Endothelial cell of umbilical vein (primary cell): ENCODE measurements at regions not wholly inside any gene's neighbourhood (a gene's known extent, or its start where the extent isn't known, plus 50 kb on each side); places are given as distances from the start of the nearest gene placed in this dataset.

Experiments used
- BruUV-seq: library from RNA; stranded (reverse); fragments of 400-500 nt; replicated peaks from 2 replicates; lab custom pipeline; 2021; lab: Mats Ljungman, UMichigan
- CTCF ChIA-PET: fragments of 300-600, 350-600 bp; sonication (Branson Sonifier 250); formaldehyde crosslinking; loops from one replicate; lab custom pipeline; 2021; ENCODE audit warnings: antibody characterized with exemption, inconsistent platforms; lab: Charles Lee
- POLR2A ChIA-PET: fragments of 300-600, 350-600 bp; sonication (Branson Sonifier 250); formaldehyde crosslinking; loops from one replicate; lab custom pipeline; 2021; ENCODE audit warnings: antibody characterized with exemption, inconsistent platforms; lab: Charles Lee
- DNase-seq: peaks from one replicate; pipeline ENCODE4 v3.0.0-alpha.2; 2011; ENCODE audit warnings: low read depth, low spot score
- FAIRE-seq: peaks from 2 replicates; lab custom pipeline; 2011; peaks lifted over from hg19 to GRCh38; lab: Jason Lieb, UNC
- H2AFZ ChIP-seq: 2 replicates; pipeline ENCODE4 v1.6.0; 2012; ENCODE audit warnings: low read depth, low read length, control low read depth, inconsistent platforms
- H3K27ac ChIP-seq: 2 replicates; pipeline ENCODE4 v1.5.1; 2011; ENCODE audit warnings: low read depth, mild to moderate bottlenecking, control low read depth, low read length, moderate library complexity; ENCODE audit not compliant: insufficient read depth
- H3K27me3 ChIP-seq, 2 experiments: 2 replicates each; pipeline versions ENCODE4 v1.6.0 to v1.6.1; 2011; ENCODE audit warnings: low read length in 2 of 2, mixed read lengths in 1 of 2; ENCODE audit not compliant: control insufficient read depth in 2 of 2, insufficient read depth in 2 of 2
- H3K36me3 ChIP-seq, 2 experiments: 2 replicates in 1 of 2; 3 replicates in 1 of 2; pipeline ENCODE4 v1.5.1; 2011; ENCODE audit warnings: low read length in 2 of 2, mild to moderate bottlenecking in 1 of 2, moderate library complexity in 1 of 2; ENCODE audit not compliant: control insufficient read depth in 2 of 2, insufficient read depth in 2 of 2; ENCODE audit errors: extremely low read depth in 1 of 2
- H3K4me1 ChIP-seq: 3 replicates; pipeline ENCODE4 v1.5.1; 2011; ENCODE audit warnings: mild to moderate bottlenecking, low read length; ENCODE audit not compliant: control insufficient read depth, insufficient read depth; ENCODE audit errors: extremely low read depth
- H3K4me2 ChIP-seq: 2 replicates; pipeline ENCODE4 v1.6.1; 2011; ENCODE audit warnings: low read length, control low read depth, mixed read lengths; ENCODE audit not compliant: insufficient read depth
- H3K4me3 ChIP-seq, 3 experiments: fragments of 200-600 bp in 1 of 3; sonication (generic), shearing (Covaris generic) in 1 of 3; replicated peaks in 1 of 3; 2 replicates each; pipeline ENCODE4 v1.5.1; 2011 to 2016; ENCODE audit warnings: control low read depth in 3 of 3, low read length in 3 of 3, mild to moderate bottlenecking in 2 of 3, inconsistent platforms in 1 of 3, low read depth in 1 of 3, moderate library complexity in 1 of 3; ENCODE audit not compliant: insufficient read depth in 1 of 3
- H3K79me2 ChIP-seq: 2 replicates; pipeline ENCODE4 v1.6.0; 2012; ENCODE audit warnings: low read length, inconsistent platforms; ENCODE audit not compliant: control insufficient read depth, insufficient read depth
- H3K9ac ChIP-seq: replicated peaks from 2 replicates; pipeline ENCODE3; 2011; ENCODE audit warnings: low read length, control low read depth; ENCODE audit not compliant: insufficient read depth; ENCODE audit errors: extremely low read depth
- H3K9me1 ChIP-seq: replicated peaks from 3 replicates; pipeline ENCODE4 v1.6.0; 2011; ENCODE audit warnings: mild to moderate bottlenecking, low read length; ENCODE audit not compliant: control insufficient read depth, insufficient read depth; ENCODE audit errors: extremely low read depth
- H3K9me3 ChIP-seq: replicated peaks from 2 replicates; pipeline ENCODE4 v1.5.1; 2012; ENCODE audit warnings: low read length, inconsistent platforms; ENCODE audit not compliant: control insufficient read depth, insufficient read depth
- H4K20me1 ChIP-seq: replicated peaks from 2 replicates; pipeline ENCODE3; 2011; ENCODE audit warnings: mild to moderate bottlenecking, low read length; ENCODE audit not compliant: control insufficient read depth, insufficient read depth; ENCODE audit errors: extremely low read depth
- EZH2 ChIP-seq: IDR thresholded peaks from 2 replicates; pipeline ENCODE4 v1.6.1; 2012; ENCODE audit warnings: borderline replicate concordance, low read depth, mild to moderate bottlenecking, moderate library complexity, low read length, inconsistent platforms; ENCODE audit not compliant: severe bottlenecking
- FOS ChIP-seq: IDR thresholded peaks from 2 replicates; pipeline ENCODE4 v1.6.1; 2011; ENCODE audit warnings: mild to moderate bottlenecking, low read length, moderate library complexity, borderline replicate concordance; ENCODE audit not compliant: insufficient read depth
- GATA2 ChIP-seq: IDR thresholded peaks from 2 replicates; pipeline ENCODE4 v1.7.0; 2011; ENCODE audit warnings: low read depth, mild to moderate bottlenecking, moderate library complexity, mixed read lengths, low read length; ENCODE audit not compliant: insufficient read length, insufficient read depth
- POLR2A ChIP-seq: IDR thresholded peaks from 2 replicates; pipeline ENCODE4 v1.6.1; 2012; ENCODE audit warnings: low read depth, mild to moderate bottlenecking, control low read depth, low read length
- POLR2AphosphoS5 ChIP-seq: IDR thresholded peaks from 2 replicates; pipeline ENCODE4 v1.6.1; 2012; ENCODE audit warnings: low read depth, mild to moderate bottlenecking, control low read depth, low read length, moderate library complexity; ENCODE audit not compliant: insufficient read depth
- dilution Hi-C: fragments of 300-500 bp; cut with MboI; formaldehyde crosslinking; loops from one replicate; pipeline ENCODE4 v1.15.0; 2019; ENCODE audit warnings: low sequenced_read_pairs; ENCODE audit not compliant: extremely low pct_ligation_motif_present
- intact Hi-C: fragments of 100-400 bp; cut with micrococcal nuclease; formaldehyde crosslinking; loops from one replicate; pipeline ENCODE4 v1.10.0; 2022
- TF ChIP-seq, protein P1 (sequence below), 2 donors: IDR thresholded peaks; 1 replicate in 1 of 2; 2 replicates in 1 of 2; pipeline ENCODE4 v1.5.1; 2011; ENCODE audit warnings: low read length in 2 of 2, mild to moderate bottlenecking in 2 of 2, moderate library complexity in 2 of 2, control low read depth in 1 of 2, inconsistent platforms in 1 of 2, low read depth in 1 of 2; ENCODE audit not compliant: insufficient read depth in 1 of 2; ENCODE audit errors: extremely low read depth in 1 of 2

DNA sequence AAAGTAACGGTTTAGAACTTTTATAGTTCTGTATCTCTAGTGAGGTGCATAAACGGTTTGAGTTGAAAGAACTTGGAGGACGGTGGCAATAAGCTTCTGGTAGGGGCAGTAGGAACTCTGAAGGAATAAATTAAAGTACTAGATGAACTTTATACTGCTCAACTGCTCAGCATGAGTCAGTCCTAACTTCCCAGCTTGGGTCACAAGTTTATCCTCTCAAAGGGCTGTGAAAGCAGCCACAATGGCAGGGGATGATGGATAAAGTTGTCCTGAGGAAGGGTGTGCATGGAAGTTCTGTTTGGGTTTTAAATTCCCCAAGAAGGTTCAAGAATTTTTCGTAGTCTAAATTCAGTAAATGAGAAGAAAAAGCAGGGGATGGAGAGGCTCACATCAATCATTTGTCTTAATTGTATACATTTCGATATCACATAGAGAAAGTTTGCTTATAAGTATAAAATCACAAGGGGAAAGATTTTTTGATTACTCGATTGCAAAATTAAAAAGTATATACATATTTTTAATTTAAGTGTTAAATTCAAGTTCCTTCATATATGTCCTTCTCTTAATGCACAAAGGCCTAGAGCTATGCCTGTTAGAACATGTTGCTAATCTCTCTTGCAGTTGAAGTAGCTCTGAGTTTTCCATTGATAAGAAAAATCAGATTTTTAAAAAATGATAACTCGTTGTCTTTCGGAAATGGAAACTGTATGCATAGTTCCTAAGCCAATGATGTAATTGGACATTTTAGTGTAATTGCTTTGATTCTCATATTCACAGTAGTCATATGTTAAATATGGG is 55.3 kb upstream of the JAG1 start:
- peak; percentile 67 for DNase-seq
- no peaks in the 10 kb centered on the region for H3K9me3 ChIP-seq
- no peaks in the 10 kb centered on the region for H4K20me1 ChIP-seq
- no peaks in the 10 kb centered on the region for H3K36me3 ChIP-seq
- H3K4me1 ChIP-seq = peaks cover 15% of the 10 kb centered on the region
- peak; percentile 84 for FAIRE-seq
- H3K4me2 ChIP-seq = peak overlapping the region; percentile 38
- ChIA-PET POLR2A (no interaction called here), CTCF (interaction anchor here (1.0 to 2.3 kb wide), 2 partner anchors 10 to 18 kb away, joined by 3 to 6 read pairs; no protein-coding TSS in a partner anchor)
- no peak overlapping the region for H3K27ac ChIP-seq
- H3K79me2 ChIP-seq = no peaks in the 10 kb centered on the region
- H3K27me3 ChIP-seq = no peaks in the 10 kb centered on the region
- H3K9me1 ChIP-seq = no peaks in the 10 kb centered on the region
- intact Hi-C loops (no loop called here), dilution Hi-C loops (no loop called here)
- H3K9ac ChIP-seq = no peak overlapping the region
- TF ChIP-seq, protein P1, sequence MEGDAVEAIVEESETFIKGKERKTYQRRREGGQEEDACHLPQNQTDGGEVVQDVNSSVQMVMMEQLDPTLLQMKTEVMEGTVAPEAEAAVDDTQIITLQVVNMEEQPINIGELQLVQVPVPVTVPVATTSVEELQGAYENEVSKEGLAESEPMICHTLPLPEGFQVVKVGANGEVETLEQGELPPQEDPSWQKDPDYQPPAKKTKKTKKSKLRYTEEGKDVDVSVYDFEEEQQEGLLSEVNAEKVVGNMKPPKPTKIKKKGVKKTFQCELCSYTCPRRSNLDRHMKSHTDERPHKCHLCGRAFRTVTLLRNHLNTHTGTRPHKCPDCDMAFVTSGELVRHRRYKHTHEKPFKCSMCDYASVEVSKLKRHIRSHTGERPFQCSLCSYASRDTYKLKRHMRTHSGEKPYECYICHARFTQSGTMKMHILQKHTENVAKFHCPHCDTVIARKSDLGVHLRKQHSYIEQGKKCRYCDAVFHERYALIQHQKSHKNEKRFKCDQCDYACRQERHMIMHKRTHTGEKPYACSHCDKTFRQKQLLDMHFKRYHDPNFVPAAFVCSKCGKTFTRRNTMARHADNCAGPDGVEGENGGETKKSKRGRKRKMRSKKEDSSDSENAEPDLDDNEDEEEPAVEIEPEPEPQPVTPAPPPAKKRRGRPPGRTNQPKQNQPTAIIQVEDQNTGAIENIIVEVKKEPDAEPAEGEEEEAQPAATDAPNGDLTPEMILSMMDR (IDR thresholded peaks at IDR 0.05; ENCODE audit: extremely low read depth in 1 of 2, insufficient read depth in 1 of 2, low read depth in 1 of 2, low read length in 2 of 2) = no peak
- TF ChIP-seq POLR2A (no peak), EZH2 (no peak), POLR2AphosphoS5 (peak; percentile 22), FOS (peak; percentile 72), GATA2 (peak; percentile 17)
- H3K4me3 ChIP-seq = no peak overlapping the region
- H2AFZ ChIP-seq = peak overlapping the region; percentile 3
- BruUV-seq = no TSS peak
